HUES6 (cell line): ENCODE measurements at regions not wholly inside any gene's neighbourhood (a gene's known extent, or its start where the extent isn't known, plus 50 kb on each side); places are given as distances from the start of the nearest gene placed in this dataset.

Source experiments
- H3K27ac ChIP-seq: 2 replicates; pipeline ENCODE4 v1.7.0; 2013; ENCODE audit warnings: low read depth, mild to moderate bottlenecking, low read length, inconsistent platforms
- H3K27me3 ChIP-seq: 2 replicates; pipeline ENCODE4 v1.6.1; 2013; ENCODE audit warnings: low read length; ENCODE audit not compliant: control insufficient read depth, insufficient read depth
- H3K36me3 ChIP-seq: 2 replicates; pipeline ENCODE4 v1.6.1; 2013; ENCODE audit warnings: low read length; ENCODE audit not compliant: control insufficient read depth, insufficient read depth
- H3K4me1 ChIP-seq: 2 replicates; pipeline ENCODE4 v1.6.1; 2013; ENCODE audit warnings: low read length; ENCODE audit not compliant: control insufficient read depth, insufficient read depth
- H3K4me3 ChIP-seq: 2 replicates; pipeline ENCODE4 v1.5.1; 2013; ENCODE audit warnings: low read depth, low read length
- H3K9ac ChIP-seq: one replicate; pipeline ENCODE4 v1.6.1; 2013; ENCODE audit warnings: mild to moderate bottlenecking, low read length
- H3K9me3 ChIP-seq: 2 replicates; pipeline ENCODE4 v1.6.1; 2013; ENCODE audit warnings: low read depth, low read length; ENCODE audit not compliant: control insufficient read depth, insufficient read depth

DNA sequence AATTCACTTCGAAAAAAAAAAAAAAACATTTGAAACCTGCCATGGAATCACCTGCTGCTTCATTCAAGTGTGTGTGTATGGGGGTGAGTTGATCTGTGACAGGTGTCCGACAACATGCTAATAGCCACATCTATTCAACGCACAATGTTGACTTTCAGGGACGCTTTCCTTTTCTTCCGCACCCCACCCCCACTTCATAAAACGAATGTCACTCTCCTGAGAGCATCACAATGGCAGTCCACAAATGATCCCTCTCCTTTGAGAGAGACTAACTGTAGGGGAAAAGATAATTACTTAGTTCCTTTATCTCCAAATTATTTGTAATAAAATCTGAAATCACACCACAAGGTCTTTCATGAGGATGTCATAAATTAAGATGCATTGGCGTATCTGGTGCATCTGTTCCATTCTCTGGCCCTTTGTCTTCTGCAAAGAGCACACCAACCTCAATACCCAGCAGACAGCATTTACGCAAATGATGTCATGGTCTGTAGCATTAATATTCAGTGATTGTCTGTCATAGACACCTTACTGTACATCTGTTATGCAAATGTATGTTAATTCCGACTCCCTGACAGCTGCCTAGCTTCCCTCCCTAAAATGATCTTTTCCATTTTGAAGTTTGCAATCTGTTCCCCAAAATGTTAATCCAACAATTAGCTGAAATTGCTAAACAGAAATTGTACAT, 640.0 kb upstream of the BOD1L1 start:
- no peaks in the 10 kb centered on the region for H3K4me1 ChIP-seq
- no peaks in the 10 kb centered on the region; the same call in 1 of the 2 replicates for H3K9me3 ChIP-seq
- no peak overlapping the region for H3K9ac ChIP-seq
- H3K27ac ChIP-seq: no peak overlapping the region
- no peak overlapping the region for H3K4me3 ChIP-seq
- H3K27me3 ChIP-seq: no peaks in the 10 kb centered on the region
- no peaks in the 10 kb centered on the region for H3K36me3 ChIP-seq

DNA sequence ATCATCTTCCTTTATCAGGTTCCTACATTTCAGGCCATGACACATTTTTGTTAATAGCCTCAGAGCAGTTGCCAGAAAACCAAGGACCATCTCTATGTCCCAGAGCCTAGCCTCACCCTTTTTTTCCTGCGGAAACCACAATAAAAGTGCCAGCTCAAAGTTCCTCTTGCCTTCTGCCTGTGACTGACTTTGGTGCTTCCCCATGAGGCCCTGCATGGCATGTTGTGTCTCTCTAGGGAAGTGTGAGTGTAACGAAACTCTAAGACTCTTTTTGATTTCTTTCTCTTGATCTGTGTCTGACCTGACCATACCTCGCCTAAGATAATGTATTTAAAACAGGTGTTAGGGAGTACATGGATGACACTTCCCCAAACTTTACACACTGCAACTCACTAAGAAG, 642.3 kb upstream of the BOD1L1 start:
- Histone ChIP-seq H3K36me3 (no peaks in the 10 kb centered on the region), H3K4me3 (no peak overlapping the region), H3K27ac (no peak overlapping the region), H3K9ac (no peak overlapping the region), H3K9me3 (no peaks in the 10 kb centered on the region; the same call in 1 of the 2 replicates), H3K27me3 (no peaks in the 10 kb centered on the region), H3K4me1 (no peaks in the 10 kb centered on the region)

- Histone ChIP-seq H3K9ac (no peak overlapping the region), H3K27me3 (no peaks in the 10 kb centered on the region), H3K27ac (no peak overlapping the region), H3K4me1 (no peaks in the 10 kb centered on the region), H3K36me3 (no peaks in the 10 kb centered on the region), H3K9me3 (no peaks in the 10 kb centered on the region; the same call in 1 of the 2 replicates), H3K4me3 (no peak overlapping the region)
These were observed 644.7 kb upstream of the BOD1L1 start for GRCh38 chr4:14272206-14272605.

GRCh38 chr4:14277505-14277904, 650.0 kb upstream of the BOD1L1 start:
- H3K9me3 ChIP-seq: no peaks in the 10 kb centered on the region; the same call in 1 of the 2 replicates

GRCh38 chr4:14280567-14280966, 653.0 kb upstream of the BOD1L1 start:
- H3K9me3 ChIP-seq: no peaks in the 10 kb centered on the region; the same call in 1 of the 2 replicates
- no peak overlapping the region for H3K4me3 ChIP-seq
- H3K4me1 ChIP-seq: no peaks in the 10 kb centered on the region; the same call in 1 of the 2 replicates

More at GRCh38 chr4:14277505-14277904, 650.0 kb upstream of the BOD1L1 start:
- H3K4me3 ChIP-seq: no peak overlapping the region
- H3K27me3 ChIP-seq: no peaks in the 10 kb centered on the region
- H3K36me3 ChIP-seq: no peaks in the 10 kb centered on the region
- H3K4me1 ChIP-seq: no peaks in the 10 kb centered on the region; the same call in 1 of the 2 replicates
- no peak overlapping the region for H3K27ac ChIP-seq
- H3K9ac ChIP-seq: no peak overlapping the region

GRCh38 chr4:14284578-14284977, 657.1 kb upstream of the BOD1L1 start:
- Histone ChIP-seq H3K27me3 (no peaks in the 10 kb centered on the region), H3K27ac (no peak overlapping the region), H3K4me3 (no peak overlapping the region), H3K4me1 (no peaks in the 10 kb centered on the region; the same call in 1 of the 2 replicates), H3K36me3 (no peaks in the 10 kb centered on the region), H3K9ac (no peak overlapping the region), H3K9me3 (peaks cover 11% of the 10 kb centered on the region)

More at GRCh38 chr4:14280567-14280966, 653.0 kb upstream of the BOD1L1 start:
- no peaks in the 10 kb centered on the region for H3K27me3 ChIP-seq
- no peaks in the 10 kb centered on the region for H3K36me3 ChIP-seq
- H3K9ac ChIP-seq: no peak overlapping the region
- no peak overlapping the region for H3K27ac ChIP-seq

- H3K4me3 ChIP-seq: no peak overlapping the region
- peaks cover 11% of the 10 kb centered on the region for H3K9me3 ChIP-seq
- H3K9ac ChIP-seq: no peak overlapping the region
- no peak overlapping the region for H3K27ac ChIP-seq
- no peaks in the 10 kb centered on the region for H3K27me3 ChIP-seq
- H3K36me3 ChIP-seq: no peaks in the 10 kb centered on the region
- no peaks in the 10 kb centered on the region for H3K4me1 ChIP-seq
These were observed 662.2 kb upstream of the BOD1L1 start for GRCh38 chr4:14289708-14290107.

GRCh38 chr4:14293582-14293981, 666.1 kb upstream of the BOD1L1 start:
- H3K36me3 ChIP-seq: no peaks in the 10 kb centered on the region
- H3K27me3 ChIP-seq: no peaks in the 10 kb centered on the region
- H3K9ac ChIP-seq: no peak overlapping the region
- H3K27ac ChIP-seq: no peak overlapping the region
- H3K4me3 ChIP-seq: no peak overlapping the region
- H3K4me1 ChIP-seq: no peaks in the 10 kb centered on the region
- peaks cover under 1% of the 10 kb centered on the region; the same call in 1 of the 2 replicates for H3K9me3 ChIP-seq

GRCh38 chr4:14294611-14295010, 667.1 kb upstream of the BOD1L1 start:
- H3K4me1 ChIP-seq: no peaks in the 10 kb centered on the region
- H3K36me3 ChIP-seq: no peaks in the 10 kb centered on the region
- no peaks in the 10 kb centered on the region for H3K9me3 ChIP-seq
- H3K27ac ChIP-seq: no peak overlapping the region
- H3K9ac ChIP-seq: no peak overlapping the region
- H3K4me3 ChIP-seq: no peak overlapping the region
- H3K27me3 ChIP-seq: no peaks in the 10 kb centered on the region

GRCh38 chr4:14299166-14299565, 671.6 kb upstream of the BOD1L1 start:
- no peaks in the 10 kb centered on the region for H3K9me3 ChIP-seq
- H3K27ac ChIP-seq: no peak overlapping the region
- no peaks in the 10 kb centered on the region for H3K27me3 ChIP-seq
- H3K4me1 ChIP-seq: no peaks in the 10 kb centered on the region
- H3K36me3 ChIP-seq: no peaks in the 10 kb centered on the region
- H3K9ac ChIP-seq: no peak overlapping the region
- no peak overlapping the region for H3K4me3 ChIP-seq

DNA sequence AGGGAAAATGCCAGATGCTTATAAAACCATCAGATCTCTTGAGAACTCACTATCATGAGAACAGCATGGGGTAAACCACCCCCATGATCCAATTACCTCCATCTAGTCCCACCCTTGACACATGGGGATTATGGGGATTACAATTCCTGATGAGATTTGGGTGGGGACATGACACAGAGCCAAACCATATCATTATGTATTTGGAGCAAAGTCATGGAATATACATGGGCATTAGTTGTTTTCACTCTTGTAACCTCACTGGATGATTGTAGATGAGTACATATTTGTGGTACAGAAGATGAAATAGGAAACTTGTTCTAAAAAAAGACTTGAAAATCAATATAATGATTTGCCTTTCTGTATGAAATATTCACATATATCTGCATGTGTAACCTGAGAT, 674.5 kb upstream of the BOD1L1 start:
- Histone ChIP-seq H3K36me3 (no peaks in the 10 kb centered on the region), H3K9me3 (no peaks in the 10 kb centered on the region), H3K4me3 (no peak overlapping the region), H3K27me3 (no peaks in the 10 kb centered on the region), H3K9ac (no peak overlapping the region), H3K4me1 (no peaks in the 10 kb centered on the region), H3K27ac (no peak overlapping the region)
